Osteocyte (in vitro differentiated cells): ENCODE measurements at regions not wholly inside any gene's neighbourhood (a gene's known extent, or its start where the extent isn't known, plus 50 kb on each side); places are given as distances from the start of the nearest gene placed in this dataset.

ENCODE experiments used
- DNase-seq: peaks from one replicate; pipeline ENCODE4 v3.0.0; 2021; ENCODE audit warnings: mixed read lengths; ENCODE audit not compliant: unreplicated experiment; ENCODE audit errors: extremely low spot score
- H3K27ac Mint-ChIP-seq: one replicate; pipeline ENCODE4 v1.8.0; 2021; ENCODE audit warnings: mild to moderate bottlenecking, mixed read lengths; ENCODE audit not compliant: unreplicated experiment
- H3K27me3 Mint-ChIP-seq: one replicate; pipeline ENCODE4 v1.8.0; 2021; ENCODE audit warnings: mixed read lengths; ENCODE audit not compliant: unreplicated experiment
- H3K36me3 Mint-ChIP-seq: one replicate; pipeline ENCODE4 v1.8.0; 2021; ENCODE audit warnings: mixed read lengths; ENCODE audit not compliant: unreplicated experiment
- H3K4me1 Mint-ChIP-seq: one replicate; pipeline ENCODE4 v1.8.0; 2021; ENCODE audit warnings: mixed read lengths; ENCODE audit not compliant: unreplicated experiment
- H3K4me3 Mint-ChIP-seq: one replicate; pipeline ENCODE4 v1.8.0; 2021; ENCODE audit warnings: mild to moderate bottlenecking, moderate library complexity, mixed read lengths; ENCODE audit not compliant: unreplicated experiment
- H3K9me3 Mint-ChIP-seq: one replicate; pipeline ENCODE4 v1.8.0; 2021; ENCODE audit warnings: mixed read lengths; ENCODE audit not compliant: unreplicated experiment
- CTCF ChIP-seq: fragments of 200-600 bp; sonication (generic); IDR thresholded peaks from 2 replicates; pipeline ENCODE4 v1.5.0; 2021; ENCODE audit warnings: antibody characterized with exemption, mild to moderate bottlenecking, moderate library complexity

GRCh38 chrX:94414746-94415145 is 740.7 kb downstream of the FAM133A start:
- no peak overlapping the region for H3K4me3 Mint-ChIP-seq
- H3K36me3 Mint-ChIP-seq: no peaks in the 10 kb centered on the region
- TF ChIP-seq CTCF: no peak
- DNase-seq: no peak
- H3K27ac Mint-ChIP-seq: no peak overlapping the region
- H3K9me3 Mint-ChIP-seq: peaks cover 23% of the 10 kb centered on the region
- H3K27me3 Mint-ChIP-seq: no peaks in the 10 kb centered on the region
- no peaks in the 10 kb centered on the region for H3K4me1 Mint-ChIP-seq

DNA sequence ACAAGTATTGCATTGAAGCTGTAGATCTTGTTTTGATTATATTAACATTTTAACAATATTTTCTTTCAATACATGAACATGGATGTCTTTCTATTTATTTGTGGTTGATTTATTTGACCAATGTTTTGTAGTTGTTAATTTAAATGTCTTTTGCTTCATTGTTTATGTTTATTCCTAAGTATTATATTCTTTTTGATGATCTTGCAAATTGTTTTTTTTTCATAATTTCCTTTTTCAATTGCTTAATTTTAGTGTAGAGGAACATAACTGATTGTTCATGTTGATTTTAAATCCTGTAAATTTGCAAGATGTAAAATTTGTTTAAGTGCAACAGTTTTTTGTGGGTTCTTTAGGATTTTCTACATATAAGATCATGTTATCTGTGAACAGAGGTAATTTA is 744.1 kb downstream of the FAM133A start:
- no peak overlapping the region for H3K27ac Mint-ChIP-seq
- no peaks in the 10 kb centered on the region for H3K36me3 Mint-ChIP-seq
- no peak for TF ChIP-seq CTCF
- peaks cover 27% of the 10 kb centered on the region for H3K9me3 Mint-ChIP-seq
- no peaks in the 10 kb centered on the region for H3K4me1 Mint-ChIP-seq
- no peak overlapping the region for H3K4me3 Mint-ChIP-seq
- no peaks in the 10 kb centered on the region for H3K27me3 Mint-ChIP-seq
- DNase-seq: no peak

DNA sequence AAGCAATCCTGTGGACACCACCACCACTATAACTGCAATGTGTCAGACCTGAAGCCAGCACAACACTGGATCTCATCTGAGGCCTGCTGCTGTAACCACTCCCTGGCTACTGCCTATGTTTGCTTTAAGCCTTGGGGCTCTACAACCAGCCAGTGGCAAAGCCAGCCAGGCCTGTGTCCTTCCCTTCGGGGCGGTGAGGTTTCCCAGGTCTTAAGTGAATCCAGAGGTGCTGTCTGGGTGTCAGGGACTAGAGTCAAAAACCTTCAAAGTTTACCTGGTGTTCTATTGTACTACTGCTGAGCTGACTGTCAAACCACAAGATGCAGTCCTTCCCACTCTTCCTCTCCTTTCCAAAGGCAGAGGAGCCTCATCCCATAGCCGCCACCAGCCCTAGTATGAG is 750.5 kb downstream of the FAM133A start:
- no peak overlapping the region for H3K27ac Mint-ChIP-seq
- no peak for DNase-seq
- no peaks in the 10 kb centered on the region for H3K36me3 Mint-ChIP-seq
- H3K9me3 Mint-ChIP-seq: peaks cover 14% of the 10 kb centered on the region
- H3K4me1 Mint-ChIP-seq: no peaks in the 10 kb centered on the region
- no peak overlapping the region for H3K4me3 Mint-ChIP-seq
- H3K27me3 Mint-ChIP-seq: no peaks in the 10 kb centered on the region
- no peak for TF ChIP-seq CTCF

DNA sequence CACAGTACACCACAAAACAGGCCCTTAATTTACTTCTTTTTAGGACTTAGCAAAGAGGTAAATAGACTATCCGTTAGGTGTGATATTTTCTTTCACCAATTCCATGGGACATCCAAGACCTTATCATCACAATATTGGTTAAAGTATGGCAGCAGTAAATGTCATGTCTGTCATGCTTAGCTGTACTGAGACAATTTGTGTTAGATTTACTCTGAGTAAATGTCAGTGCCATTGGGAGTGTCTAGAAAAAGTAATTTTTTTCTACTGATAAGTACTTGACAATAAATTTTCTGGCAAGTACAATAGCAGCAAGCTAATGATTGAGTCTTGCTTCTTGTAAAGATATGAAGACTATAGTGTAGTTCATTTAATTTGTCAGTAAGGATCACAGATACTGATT is 756.1 kb downstream of the FAM133A start:
- H3K9me3 Mint-ChIP-seq: peaks cover 5% of the 10 kb centered on the region
- TF ChIP-seq CTCF: no peak
- no peak overlapping the region for H3K4me3 Mint-ChIP-seq
- H3K36me3 Mint-ChIP-seq: no peaks in the 10 kb centered on the region
- H3K4me1 Mint-ChIP-seq: no peaks in the 10 kb centered on the region
- H3K27me3 Mint-ChIP-seq: no peaks in the 10 kb centered on the region
- DNase-seq: no peak
- no peak overlapping the region for H3K27ac Mint-ChIP-seq

- DNase-seq: no peak
- no peak overlapping the region for H3K27ac Mint-ChIP-seq
- H3K9me3 Mint-ChIP-seq: peaks cover 35% of the 10 kb centered on the region
- H3K4me1 Mint-ChIP-seq: no peaks in the 10 kb centered on the region
- H3K4me3 Mint-ChIP-seq: no peak overlapping the region
- no peaks in the 10 kb centered on the region for H3K36me3 Mint-ChIP-seq
- TF ChIP-seq CTCF: no peak
- no peaks in the 10 kb centered on the region for H3K27me3 Mint-ChIP-seq
Measured at GRCh38 chrX:94435799-94436198, 761.8 kb downstream of the FAM133A start.
